Testis (tissue), 2 donors: ENCODE measurements at regions not wholly inside any gene's neighbourhood (a gene's known extent, or its start where the extent isn't known, plus 50 kb on each side); places are given as distances from the start of the nearest gene placed in this dataset.

Experiments
- CTCF ChIP-seq, 3 experiments: fragments of 450-650 bp in 2 of 3; fragments of 200-600 bp in 1 of 3; sonication (generic) in 1 of 3; IDR thresholded peaks; one replicate each; pipeline ENCODE4 v1.5.1; 2016 to 2019; ENCODE audit warnings: antibody characterized with exemption in 3 of 3, mild to moderate bottlenecking in 2 of 3, moderate library complexity in 1 of 3
- POLR2A ChIP-seq: fragments of 450-650 bp; IDR thresholded peaks from one replicate; pipeline ENCODE4 v1.6.1; 2017; ENCODE audit warnings: antibody characterized with exemption, mild to moderate bottlenecking, moderate library complexity

- TF ChIP-seq CTCF (IDR thresholded peaks at IDR 0.05) (no peak), POLR2A (no peak)
Measured at GRCh38 chr4:24671849-24672248, 87.5 kb upstream of the DHX15 start.
